Esophagus squamous epithelium (tissue), 5 donors: ENCODE measurements at regions not wholly inside any gene's neighbourhood (a gene's known extent, or its start where the extent isn't known, plus 50 kb on each side); places are given as distances from the start of the nearest gene placed in this dataset.
A peak's percentile ranks its signal among the peaks of the same experiment; 100 is the strongest.
"Not testable (repeated sequence)": the region's sequence is repeated elsewhere in the genome, so short reads cannot be mapped to it uniquely, and the experiment has no call there.

Experiments
- DNase-seq: peaks from one replicate; lab custom pipeline; 2025; lab: John Stamatoyannopoulos, UW
- H3K27ac ChIP-seq, 4 donors: fragments of 200-600 bp; sonication (generic); one replicate each; pipeline ENCODE4 v1.5.1; 2016 to 2019; ENCODE audit warnings: mild to moderate bottlenecking in 1 of 4
- H3K27me3 ChIP-seq, 4 donors: fragments of 200-600 bp; sonication (generic); 1 replicate in 3 of 4; 2 replicates in 1 of 4; pipeline versions ENCODE4 v1.5.1 to v1.6.0; 2017 to 2021; ENCODE audit warnings: antibody characterized with exemption in 1 of 4
- H3K36me3 ChIP-seq, 3 donors: fragments of 200-600 bp; sonication (generic); one replicate each; pipeline ENCODE4 v1.5.1; 2016 to 2019
- H3K4me1 ChIP-seq, 3 donors: fragments of 200-600 bp; sonication (generic); one replicate each; pipeline ENCODE4 v1.5.1; 2017 to 2019
- H3K4me3 ChIP-seq, 4 donors: fragments of 200-600 bp; sonication (generic); 1 replicate in 3 of 4; 2 replicates in 1 of 4; pipeline ENCODE4 v1.5.1; 2016 to 2019; ENCODE audit warnings: mild to moderate bottlenecking in 2 of 4, moderate library complexity in 1 of 4
- H3K9me3 ChIP-seq, 3 donors: fragments of 200-600 bp; sonication (generic); one replicate each; pipeline ENCODE4 v1.5.1; 2016 to 2019
- CTCF ChIP-seq, 6 experiments: fragments of 450-650 bp in 4 of 6; fragments of 200-600 bp in 2 of 6; sonication (generic) in 2 of 6; IDR thresholded peaks; one replicate each; pipeline ENCODE4 v1.5.1; 2016 to 2019; ENCODE audit warnings: antibody characterized with exemption in 6 of 6, mild to moderate bottlenecking in 4 of 6, moderate library complexity in 4 of 6
- WGBS, 2 donors: methylation state at CpG; one replicate each; pipeline ENCODE4 v1.1.5; 2018; 5-methylcytosine and 5-hydroxymethylcytosine counted together
- intact Hi-C: fragments of 100-400 bp; cut with DNase I; formaldehyde crosslinking; loops from one replicate; pipeline ENCODE4 v1.15.0; 2022
- donor health status: DM: yes; HTN: yes; CAD: no.

GRCh38 chr2:87486413-87486812 lies 261.5 kb upstream of the PLGLB2 start:
- Histone ChIP-seq H3K4me1 (peaks cover 0 to 14% (median 0%) of the 10 kb centered on the region in 3 donors), H3K27ac (peak overlapping the region; percentile 11 to 70 (median 66)), H3K4me3 (peak overlapping the region in 1 of 4 donors; percentile 26)
- intact Hi-C loops, DNase-seq, H3K9me3 ChIP-seq, H3K27me3 ChIP-seq, H3K36me3 ChIP-seq: not testable (repeated sequence)
- WGBS, 2 donors: 60 to 100% methylated on average over 1 to 3 of the region's 9 CpGs

- H3K9me3 ChIP-seq, H3K36me3 ChIP-seq, intact Hi-C loops, H3K27me3 ChIP-seq, DNase-seq, H3K4me1 ChIP-seq, H3K27ac ChIP-seq, H3K4me3 ChIP-seq: not testable (repeated sequence)
- 92 to 100% methylated on average over 1 of the region's 1 CpG for WGBS, 2 donors
These were observed 259.9 kb upstream of the PLGLB2 start for GRCh38 chr2:87488021-87488420.

- DNase-seq, H3K36me3 ChIP-seq, H3K4me3 ChIP-seq, H3K4me1 ChIP-seq, H3K27me3 ChIP-seq, H3K9me3 ChIP-seq, H3K27ac ChIP-seq, intact Hi-C loops: not testable (repeated sequence)
- WGBS, 2 donors: 90 to 92% methylated on average over 3 of the region's 3 CpGs
These were observed 258.9 kb upstream of the PLGLB2 start for GRCh38 chr2:87488991-87489390.

- H3K9me3 ChIP-seq, intact Hi-C loops, H3K4me1 ChIP-seq, H3K36me3 ChIP-seq, DNase-seq, H3K4me3 ChIP-seq, H3K27me3 ChIP-seq: not testable (repeated sequence)
- H3K27ac ChIP-seq: peak overlapping the region in 1 of 4 donors; percentile 25
- WGBS, 2 donors: 85 to 97% methylated on average over 4 to 5 of the region's 5 CpGs
These were observed 253.0 kb upstream of the PLGLB2 start for GRCh38 chr2:87494846-87495245.

GRCh38 chr2:87495455-87495854 lies 252.4 kb upstream of the PLGLB2 start:
- H3K4me1 ChIP-seq, H3K36me3 ChIP-seq, H3K27me3 ChIP-seq, intact Hi-C loops, H3K9me3 ChIP-seq, H3K4me3 ChIP-seq, DNase-seq: not testable (repeated sequence)
- WGBS, 2 donors: 83 to 97% methylated on average over 2 to 3 of the region's 5 CpGs
- peak overlapping the region in 1 of 4 donors; percentile 25 for H3K27ac ChIP-seq

GRCh38 chr2:87496036-87497006 lies 251.6 kb upstream of the PLGLB2 start:
- 20% methylated on average over 1 of the region's 6 CpGs; no CpG with 5 or more reads in 1 of the 2 donors for WGBS, 2 donors
- TF ChIP-seq CTCF (IDR thresholded peaks at IDR 0.05): peak in 2 of 6 experiments; percentile 12 to 24
- peak overlapping the region in 1 of 4 donors; percentile 52 for H3K27ac ChIP-seq
- H3K27me3 ChIP-seq, H3K9me3 ChIP-seq, intact Hi-C loops, DNase-seq, H3K4me3 ChIP-seq, H3K36me3 ChIP-seq, H3K4me1 ChIP-seq: not testable (repeated sequence)

- H3K36me3 ChIP-seq, H3K9me3 ChIP-seq, H3K4me3 ChIP-seq, H3K27me3 ChIP-seq, DNase-seq, H3K4me1 ChIP-seq, H3K27ac ChIP-seq, intact Hi-C loops: not testable (repeated sequence)
- WGBS, 2 donors: no CpG with 5 or more reads among the region's 3 CpGs
These were observed 250.8 kb upstream of the PLGLB2 start for GRCh38 chr2:87497135-87497534.

GRCh38 chr2:87497700-87498099 lies 250.2 kb upstream of the PLGLB2 start:
- H3K4me3 ChIP-seq, H3K36me3 ChIP-seq, H3K27me3 ChIP-seq, DNase-seq, H3K4me1 ChIP-seq, intact Hi-C loops, H3K9me3 ChIP-seq: not testable (repeated sequence)
- WGBS, 2 donors: 53% methylated on average over 3 of the region's 4 CpGs; no CpG with 5 or more reads in 1 of the 2 donors
- peak overlapping the region in 2 of 4 donors; percentile 22 to 44 for H3K27ac ChIP-seq

GRCh38 chr2:87498169-87498853 lies 249.6 kb upstream of the PLGLB2 start:
- H3K27ac ChIP-seq: peak overlapping the region in 1 of 4 donors; percentile 44
- H3K9me3 ChIP-seq, H3K36me3 ChIP-seq, intact Hi-C loops, DNase-seq, H3K4me1 ChIP-seq, H3K4me3 ChIP-seq, H3K27me3 ChIP-seq: not testable (repeated sequence)
- 90% methylated on average over 2 of the region's 12 CpGs; no CpG with 5 or more reads in 1 of the 2 donors for WGBS, 2 donors

GRCh38 chr2:87498854-87499238 lies 249.0 kb upstream of the PLGLB2 start:
- H3K4me3 ChIP-seq: not testable (repeated sequence)

GRCh38 chr2:87499860-87500259 lies 248.0 kb upstream of the PLGLB2 start:
- H3K36me3 ChIP-seq, H3K27me3 ChIP-seq, DNase-seq, H3K9me3 ChIP-seq, intact Hi-C loops, H3K4me1 ChIP-seq, H3K4me3 ChIP-seq: not testable (repeated sequence)
- peak overlapping the region in 1 of 4 donors; percentile 46 for H3K27ac ChIP-seq
- WGBS, 2 donors: 50 to 80% methylated on average over 1 of the region's 6 CpGs

More at GRCh38 chr2:87498854-87499238, 249.0 kb upstream of the PLGLB2 start:
- H3K27ac ChIP-seq: peak overlapping the region in 1 of 4 donors; percentile 44
- H3K4me1 ChIP-seq, intact Hi-C loops, H3K27me3 ChIP-seq, DNase-seq, H3K36me3 ChIP-seq, H3K9me3 ChIP-seq: not testable (repeated sequence)
- no CpG with 5 or more reads among the region's 7 CpGs for WGBS, 2 donors
